ENCODE measurements at regions not wholly inside any gene's neighbourhood (a gene's known extent, or its start where the extent isn't known, plus 50 kb on each side); places are given as distances from the start of the nearest gene placed in this dataset.
"Not testable (repeated sequence)": the region's sequence is repeated elsewhere in the genome, so short reads cannot be mapped to it uniquely, and the experiment has no call there.

DNA sequence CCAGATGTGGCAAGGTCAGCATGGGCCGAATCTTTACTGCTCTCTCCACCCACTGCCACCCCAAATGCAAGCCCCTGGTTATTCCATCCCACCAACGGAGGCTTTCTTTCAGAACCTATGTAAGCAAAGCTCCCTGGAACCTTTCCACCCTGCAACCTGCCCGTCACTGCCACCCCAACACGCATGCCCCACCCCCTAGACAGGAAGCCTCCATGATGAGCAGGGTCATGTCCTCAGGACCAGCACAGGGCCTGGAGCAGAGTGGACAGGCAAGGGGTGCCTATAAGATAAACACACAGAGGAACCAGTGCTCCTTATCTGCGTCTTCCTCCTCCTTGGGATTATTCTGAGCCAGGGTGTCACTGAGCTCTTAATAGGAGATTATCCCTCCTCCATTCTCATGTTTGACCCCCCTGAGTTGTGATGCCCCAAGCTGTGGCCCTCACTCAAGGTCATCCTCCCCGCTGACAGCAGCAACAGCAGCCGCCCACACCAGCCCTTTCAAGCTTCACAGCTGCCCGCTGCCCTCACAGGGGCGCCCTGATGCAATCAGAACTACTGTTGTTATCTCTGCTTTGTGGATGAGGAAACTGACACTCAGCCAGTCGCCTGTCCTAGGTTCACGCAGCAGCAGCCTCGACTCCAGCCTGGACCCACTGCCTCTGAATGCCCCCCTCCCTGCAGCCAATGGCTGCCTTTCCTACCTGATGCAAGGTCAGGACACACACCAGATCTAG, 647.3 kb downstream of the TBC1D22A start:
- DNase-seq (ENCODE audit: low spot score) = no peak
- TF ChIP-seq, protein P1, sequence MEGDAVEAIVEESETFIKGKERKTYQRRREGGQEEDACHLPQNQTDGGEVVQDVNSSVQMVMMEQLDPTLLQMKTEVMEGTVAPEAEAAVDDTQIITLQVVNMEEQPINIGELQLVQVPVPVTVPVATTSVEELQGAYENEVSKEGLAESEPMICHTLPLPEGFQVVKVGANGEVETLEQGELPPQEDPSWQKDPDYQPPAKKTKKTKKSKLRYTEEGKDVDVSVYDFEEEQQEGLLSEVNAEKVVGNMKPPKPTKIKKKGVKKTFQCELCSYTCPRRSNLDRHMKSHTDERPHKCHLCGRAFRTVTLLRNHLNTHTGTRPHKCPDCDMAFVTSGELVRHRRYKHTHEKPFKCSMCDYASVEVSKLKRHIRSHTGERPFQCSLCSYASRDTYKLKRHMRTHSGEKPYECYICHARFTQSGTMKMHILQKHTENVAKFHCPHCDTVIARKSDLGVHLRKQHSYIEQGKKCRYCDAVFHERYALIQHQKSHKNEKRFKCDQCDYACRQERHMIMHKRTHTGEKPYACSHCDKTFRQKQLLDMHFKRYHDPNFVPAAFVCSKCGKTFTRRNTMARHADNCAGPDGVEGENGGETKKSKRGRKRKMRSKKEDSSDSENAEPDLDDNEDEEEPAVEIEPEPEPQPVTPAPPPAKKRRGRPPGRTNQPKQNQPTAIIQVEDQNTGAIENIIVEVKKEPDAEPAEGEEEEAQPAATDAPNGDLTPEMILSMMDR (IDR thresholded peaks at IDR 0.05; ENCODE audit: extremely low read depth, missing control alignments) = no peak

DNA sequence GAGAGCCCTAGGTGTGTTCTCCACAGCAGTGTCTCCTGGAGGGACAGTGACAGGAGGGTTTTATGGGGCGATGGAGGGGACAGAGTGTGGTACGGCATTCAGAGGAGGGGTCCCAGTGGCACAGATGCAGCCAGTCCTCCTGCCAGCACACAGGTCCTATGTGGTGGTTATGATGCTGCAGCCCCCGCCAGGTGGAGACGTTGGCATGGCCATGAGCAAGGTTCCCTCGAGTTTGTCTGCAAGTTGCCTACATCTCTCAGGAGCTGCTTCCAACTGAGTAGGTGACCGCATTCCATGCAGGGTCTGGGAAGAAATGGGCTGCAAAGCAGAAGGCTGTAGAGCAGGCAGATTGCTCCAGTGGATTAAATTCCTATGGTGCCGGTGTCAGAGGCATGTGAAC, 646.0 kb downstream of the TBC1D22A start:
- TF ChIP-seq, protein P1 (IDR thresholded peaks at IDR 0.05; ENCODE audit: extremely low read depth, missing control alignments) = no peak

DNA sequence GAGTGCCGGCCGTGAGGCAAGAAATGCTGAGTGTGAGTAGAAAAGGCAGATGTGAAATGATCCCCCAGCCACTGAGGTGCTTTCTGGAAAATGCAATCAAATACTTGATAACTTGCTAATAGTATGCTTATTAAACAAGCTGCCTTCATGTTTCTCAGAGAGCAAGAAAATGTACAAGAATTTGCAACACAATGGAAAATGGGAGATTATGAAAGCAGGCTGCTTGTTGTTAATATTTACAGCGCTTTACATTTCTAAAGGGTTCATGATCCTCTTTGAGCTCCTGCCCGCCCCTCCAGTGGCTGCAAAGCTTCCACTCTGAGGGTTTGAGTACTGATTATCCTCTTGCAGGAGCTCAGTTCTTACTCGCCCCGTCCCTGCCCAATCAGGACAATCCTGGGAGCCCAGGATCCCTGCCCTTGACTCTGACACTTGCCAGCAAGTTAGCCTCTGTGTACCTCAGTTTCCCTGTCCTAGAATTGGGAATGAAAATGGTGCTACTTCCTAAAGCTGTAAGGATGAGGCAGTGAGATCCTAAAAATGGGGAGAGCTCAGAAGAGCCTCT, 645.1 kb downstream of the TBC1D22A start:
- TF ChIP-seq, protein P1 (IDR thresholded peaks at IDR 0.05; ENCODE audit: extremely low read depth, missing control alignments) = no peak
- no peak for DNase-seq (ENCODE audit: low spot score)

More for the DNA sequence above, 646.0 kb downstream of the TBC1D22A start:
- DNase-seq (ENCODE audit: low spot score) = no peak

DNA sequence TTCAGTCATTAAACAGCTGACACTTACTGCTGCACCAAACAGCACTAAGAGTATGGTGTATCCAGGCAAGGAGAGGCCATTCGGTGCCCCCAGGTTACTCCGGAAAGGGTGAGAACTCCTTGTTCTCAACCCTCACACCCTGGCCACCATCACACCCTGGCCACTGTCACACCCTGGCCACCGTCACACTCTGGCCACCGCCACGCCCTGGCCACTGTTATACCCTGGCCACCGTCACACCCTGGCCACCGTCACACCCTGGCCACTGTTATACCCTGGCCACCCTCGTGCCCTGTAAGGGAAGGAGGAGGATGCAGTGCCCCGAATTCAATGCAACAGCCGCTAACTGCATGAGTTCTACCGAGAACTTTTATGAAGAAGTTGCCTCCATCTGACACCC, 644.4 kb downstream of the TBC1D22A start:
- TF ChIP-seq, protein P1 (IDR thresholded peaks at IDR 0.05; ENCODE audit: extremely low read depth, missing control alignments) = no peak
- no peak for DNase-seq (ENCODE audit: low spot score)

DNA sequence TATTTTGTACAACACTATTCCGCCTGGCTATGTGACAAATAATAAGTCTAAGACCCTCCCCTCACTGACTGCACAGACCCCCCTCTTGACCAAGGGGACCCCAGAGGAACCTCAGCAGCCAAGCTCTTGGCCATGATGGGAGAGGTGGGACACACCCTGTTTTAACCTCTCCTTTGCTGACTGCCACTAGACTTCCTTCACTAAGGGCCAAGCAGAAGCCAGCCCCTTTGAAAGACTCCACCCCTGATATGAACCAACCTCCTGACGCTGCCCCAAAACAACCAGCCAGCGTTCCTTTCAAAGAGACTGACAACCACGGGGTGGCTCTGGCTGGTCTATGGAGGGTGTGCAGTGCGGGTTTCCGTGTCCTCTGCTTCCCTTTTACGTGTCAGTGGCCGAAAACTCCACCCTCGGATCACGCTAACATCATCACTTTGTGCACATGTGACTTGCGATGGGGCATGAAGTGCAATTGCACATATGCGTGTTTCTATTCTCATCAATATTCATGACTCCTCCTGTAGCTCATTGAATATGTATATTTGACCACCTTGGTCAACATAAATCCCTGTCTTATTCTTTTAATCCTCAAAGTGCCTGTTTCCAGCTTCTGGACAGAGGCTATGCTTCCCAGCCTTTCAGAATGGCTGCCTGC, 643.9 kb downstream of the TBC1D22A start:
- DNase-seq (ENCODE audit: low spot score) = no peak

DNA sequence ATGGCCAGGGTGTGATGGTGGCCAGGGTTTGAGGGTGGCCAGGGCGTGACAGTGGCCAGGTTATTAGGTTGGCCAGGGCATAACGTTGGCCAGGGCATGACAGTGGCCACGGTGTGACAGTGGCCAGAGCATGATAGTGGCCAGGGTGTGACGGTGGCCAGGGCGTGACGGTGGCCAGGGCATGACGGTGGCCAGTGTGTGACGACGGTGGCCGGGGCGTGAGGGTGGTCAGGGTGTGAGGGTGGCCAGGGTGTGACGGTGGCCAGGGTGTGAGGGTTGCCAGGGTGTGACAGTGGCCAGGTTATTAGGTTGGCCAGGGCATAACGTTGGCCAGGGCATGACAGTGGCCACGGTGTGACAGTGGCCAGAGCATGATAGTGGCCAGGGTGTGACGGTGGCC, 642.8 kb downstream of the TBC1D22A start:
- DNase-seq (ENCODE audit: low spot score) = not testable (repeated sequence)

More for the DNA sequence above, 643.9 kb downstream of the TBC1D22A start:
- TF ChIP-seq, protein P1 (IDR thresholded peaks at IDR 0.05; ENCODE audit: extremely low read depth, missing control alignments) = no peak

DNA sequence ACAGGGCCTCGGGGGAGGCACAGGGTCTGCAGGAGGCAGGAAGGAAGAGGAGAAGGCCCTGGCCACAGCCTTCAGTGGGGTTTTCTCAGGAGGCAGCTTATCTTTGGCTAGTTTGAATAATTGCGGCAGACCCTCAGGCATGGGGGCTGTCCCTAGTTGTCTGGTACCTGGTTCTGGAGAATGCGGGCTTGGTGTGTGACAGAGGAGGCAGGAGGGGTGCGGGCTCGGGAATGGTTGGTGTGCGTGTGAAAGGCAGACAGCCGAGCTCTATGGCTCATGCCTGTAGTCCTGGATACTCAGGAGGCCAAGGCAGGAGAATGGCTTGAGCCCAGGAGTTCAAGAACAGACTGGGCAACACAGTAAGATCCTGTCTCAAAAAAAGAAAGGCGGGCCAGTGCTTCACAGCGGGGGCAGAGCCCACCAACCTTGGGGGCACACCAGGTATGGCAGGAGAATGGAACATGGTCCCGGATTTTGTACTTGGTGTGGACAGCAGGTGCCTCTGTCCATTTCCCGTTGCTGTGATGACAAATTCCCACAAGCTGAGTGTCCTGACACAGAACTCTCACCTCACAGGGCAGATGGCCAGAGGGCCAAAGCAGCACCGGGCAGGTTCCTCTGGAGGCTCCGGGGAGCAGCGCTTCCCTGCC, 640.6 kb downstream of the TBC1D22A start:
- no peak for DNase-seq (ENCODE audit: low spot score)
- TF ChIP-seq, protein P1 (IDR thresholded peaks at IDR 0.05; ENCODE audit: extremely low read depth, missing control alignments) = no peak

All from GM20000 (cell line).